CD4-positive, alpha-beta memory T cell (primary cell): ENCODE measurements at regions not wholly inside any gene's neighbourhood (a gene's known extent, or its start where the extent isn't known, plus 50 kb on each side); places are given as distances from the start of the nearest gene placed in this dataset.
"Not testable (repeated sequence)": the region's sequence is repeated elsewhere in the genome, so short reads cannot be mapped to it uniquely, and the experiment has no call there.

Experiments used
- CTCF ChIA-PET: fragments of 350-600 bp; sonication (Branson Sonifier 250); formaldehyde crosslinking; loops from one replicate; lab custom pipeline; 2021; ENCODE audit warnings: inconsistent platforms; ENCODE audit not compliant: partially characterized antibody; lab: Charles Lee
- POLR2A ChIA-PET: fragments of 350-600 bp; sonication (Branson Sonifier 250); formaldehyde crosslinking; loops from one replicate; lab custom pipeline; 2021; ENCODE audit not compliant: partially characterized antibody; lab: Charles Lee
- DNase-seq, 5 donors: peaks; one replicate each; pipeline versions ENCODE4 v3.0.0 to v3.0.0-alpha.2; 2020 to 2022; ENCODE audit warnings: mixed read lengths in 1 of 5
- H3K27ac ChIP-seq: one replicate; pipeline ENCODE4 v1.7.0; 2013; ENCODE audit warnings: low read depth, low read length
- H3K27me3 ChIP-seq: 2 replicates; pipeline ENCODE4 v1.7.0; 2013; ENCODE audit warnings: mild to moderate bottlenecking, low read length, moderate library complexity; ENCODE audit not compliant: insufficient read depth
- H3K36me3 ChIP-seq: 2 replicates; pipeline ENCODE4 v1.7.0; 2013; ENCODE audit warnings: mild to moderate bottlenecking, low read length, moderate library complexity; ENCODE audit not compliant: insufficient read depth
- H3K4me1 ChIP-seq: 2 replicates; pipeline ENCODE4 v1.7.0; 2013; ENCODE audit warnings: mild to moderate bottlenecking, low read length, moderate library complexity; ENCODE audit not compliant: insufficient read depth
- H3K4me3 ChIP-seq, 2 donors: one replicate each; pipeline ENCODE4 v1.7.0; 2013; ENCODE audit warnings: low read length in 2 of 2, mild to moderate bottlenecking in 1 of 2
- H3K9me3 ChIP-seq, 2 donors: one replicate each; pipeline ENCODE4 v1.7.0; 2013; ENCODE audit warnings: low read length in 2 of 2, control low read depth in 1 of 2; ENCODE audit not compliant: control insufficient read depth in 1 of 2
- H3K27ac Mint-ChIP-seq, 7 donors: one replicate each; pipeline ENCODE4 v1.8.0; 2020 to 2021; ENCODE audit warnings: mixed read lengths in 7 of 7, mild to moderate bottlenecking in 6 of 7, inconsistent platforms in 3 of 7, moderate library complexity in 3 of 7
- H3K27me3 Mint-ChIP-seq, 2 donors: one replicate each; pipeline ENCODE4 v1.8.0; 2020 to 2021; ENCODE audit warnings: mixed read lengths in 2 of 2
- H3K36me3 Mint-ChIP-seq, 2 donors: one replicate each; pipeline ENCODE4 v1.8.0; 2020 to 2021; ENCODE audit warnings: mixed read lengths in 2 of 2, inconsistent platforms in 1 of 2, mild to moderate bottlenecking in 1 of 2
- H3K4me1 Mint-ChIP-seq, 4 donors: one replicate each; pipeline ENCODE4 v1.8.0; 2020 to 2021; ENCODE audit warnings: mixed read lengths in 4 of 4, mild to moderate bottlenecking in 1 of 4
- H3K4me3 Mint-ChIP-seq, 8 donors: one replicate each; pipeline ENCODE4 v1.8.0; 2020 to 2021; ENCODE audit warnings: mixed read lengths in 8 of 8, mild to moderate bottlenecking in 7 of 8, moderate library complexity in 6 of 8, inconsistent platforms in 3 of 8
- H3K9me3 Mint-ChIP-seq, 8 donors: one replicate each; pipeline ENCODE4 v1.8.0; 2020 to 2021; ENCODE audit warnings: mixed read lengths in 8 of 8, mild to moderate bottlenecking in 5 of 8, inconsistent platforms in 3 of 8, moderate library complexity in 1 of 8
- intact Hi-C: fragments of 100-400 bp; cut with micrococcal nuclease; formaldehyde crosslinking; loops from one replicate; pipeline ENCODE4 v1.15.1; 2023

GRCh38 chr2:208609166-208609804, 202.7 kb downstream of the PTH2R start:
- no peaks in the 10 kb centered on the region for H3K4me1 Mint-ChIP-seq
- ChIA-PET POLR2A (no interaction called here), CTCF (no interaction called here)
- Histone ChIP-seq H3K4me1 (no peaks in the 10 kb centered on the region), H3K9me3 (no peaks in the 10 kb centered on the region), H3K27ac (no peak overlapping the region), H3K27me3 (no peaks in the 10 kb centered on the region), H3K36me3 (no peaks in the 10 kb centered on the region), H3K4me3 (no peak overlapping the region)
- H3K27ac Mint-ChIP-seq: no peak overlapping the region
- DNase-seq: no peak
- peaks cover 0 to 14% (median 8%) of the 10 kb centered on the region in 8 donors for H3K9me3 Mint-ChIP-seq
- intact Hi-C loops: no loop called here
- no peak overlapping the region for H3K4me3 Mint-ChIP-seq
- H3K27me3 Mint-ChIP-seq: no peaks in the 10 kb centered on the region
- no peaks in the 10 kb centered on the region for H3K36me3 Mint-ChIP-seq

- H3K27me3 Mint-ChIP-seq, H3K4me3 ChIP-seq, CTCF ChIA-PET, H3K9me3 ChIP-seq, H3K27ac ChIP-seq, POLR2A ChIA-PET, H3K4me1 ChIP-seq, H3K27ac Mint-ChIP-seq, intact Hi-C loops, H3K27me3 ChIP-seq, H3K4me3 Mint-ChIP-seq, H3K36me3 Mint-ChIP-seq, DNase-seq, H3K4me1 Mint-ChIP-seq, H3K36me3 ChIP-seq: not testable (repeated sequence)
- H3K9me3 Mint-ChIP-seq: peaks cover 5 to 17% (median 9%) of the 10 kb centered on the region in 8 donors
Measured at GRCh38 chr2:208615675-208616074, 209.1 kb downstream of the PTH2R start.

- Mint-ChIP-seq H3K4me3 (no peak overlapping the region), H3K36me3 (no peaks in the 10 kb centered on the region), H3K27me3 (no peaks in the 10 kb centered on the region), H3K4me1 (no peaks in the 10 kb centered on the region), H3K9me3 (peaks cover 0 to 12% (median 6%) of the 10 kb centered on the region in 8 donors), H3K27ac (no peak overlapping the region)
- H3K27me3 ChIP-seq: no peaks in the 10 kb centered on the region
- H3K4me1 ChIP-seq: no peaks in the 10 kb centered on the region
- H3K36me3 ChIP-seq: no peaks in the 10 kb centered on the region
- no peak for DNase-seq
- H3K9me3 ChIP-seq: no peaks in the 10 kb centered on the region
- POLR2A ChIA-PET: no interaction called here
- H3K27ac ChIP-seq: no peak overlapping the region
- CTCF ChIA-PET: no interaction called here
- no peak overlapping the region for H3K4me3 ChIP-seq
- intact Hi-C loops: no loop called here
Measured at GRCh38 chr2:208618220-208618619, 211.6 kb downstream of the PTH2R start.

DNA sequence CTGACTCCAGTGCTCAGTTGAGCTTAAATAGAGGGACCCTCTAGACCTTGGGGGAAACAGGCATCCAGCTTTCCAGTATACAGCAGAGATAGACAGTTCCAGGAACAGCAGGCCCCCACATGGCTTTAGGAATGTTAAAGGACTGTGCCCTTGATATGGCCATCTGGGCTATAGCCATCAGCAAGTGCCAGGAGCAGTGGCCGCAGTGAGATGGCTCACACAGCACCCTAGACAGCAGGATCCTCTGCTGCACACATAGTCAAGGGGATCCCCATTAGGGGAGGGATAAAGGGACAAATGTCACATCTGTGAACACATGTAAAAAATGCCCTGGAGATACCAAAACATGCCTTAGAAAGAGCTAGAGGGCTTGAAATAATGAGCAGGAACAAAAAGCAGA, 213.4 kb downstream of the PTH2R start:
- H3K27me3 Mint-ChIP-seq: no peaks in the 10 kb centered on the region
- CTCF ChIA-PET: no interaction called here
- Histone ChIP-seq H3K27me3 (no peaks in the 10 kb centered on the region), H3K9me3 (no peaks in the 10 kb centered on the region), H3K36me3 (no peaks in the 10 kb centered on the region), H3K4me3 (no peak overlapping the region), H3K4me1 (no peaks in the 10 kb centered on the region), H3K27ac (no peak overlapping the region)
- no peaks in the 10 kb centered on the region for H3K4me1 Mint-ChIP-seq
- POLR2A ChIA-PET: no interaction called here
- DNase-seq: no peak
- H3K4me3 Mint-ChIP-seq: no peak overlapping the region
- peaks cover 0 to 7% (median 2%) of the 10 kb centered on the region in 8 donors for H3K9me3 Mint-ChIP-seq
- H3K36me3 Mint-ChIP-seq: no peaks in the 10 kb centered on the region
- intact Hi-C loops: no loop called here
- H3K27ac Mint-ChIP-seq: no peak overlapping the region

DNA sequence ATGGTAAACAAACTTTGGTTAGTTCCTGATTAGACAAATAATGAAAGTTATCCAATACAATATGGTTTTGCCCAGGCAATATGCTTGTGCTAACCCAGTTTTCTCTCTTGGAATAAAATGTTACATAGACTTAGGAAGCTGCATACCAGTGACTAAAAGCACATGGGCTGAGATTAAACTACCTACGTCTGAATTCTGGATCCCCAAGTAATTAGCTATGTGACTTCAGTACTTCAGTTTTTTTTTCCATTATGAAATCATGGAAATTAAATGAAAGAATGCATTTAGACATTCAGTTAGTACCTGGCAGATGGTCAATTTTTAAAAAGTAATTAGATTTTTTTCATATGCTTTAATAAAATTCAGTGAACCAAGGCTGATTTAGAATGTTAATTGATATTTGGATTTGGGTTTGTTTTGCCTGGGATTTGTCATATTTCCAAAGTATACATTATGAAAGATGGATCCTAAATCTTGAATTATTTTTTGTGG, 213.9 kb downstream of the PTH2R start:
- Histone ChIP-seq H3K4me3 (no peak overlapping the region), H3K36me3 (no peaks in the 10 kb centered on the region), H3K4me1 (no peaks in the 10 kb centered on the region), H3K27me3 (no peaks in the 10 kb centered on the region), H3K27ac (no peak overlapping the region), H3K9me3 (no peaks in the 10 kb centered on the region)
- CTCF ChIA-PET: no interaction called here
- Mint-ChIP-seq H3K4me3 (no peak overlapping the region), H3K9me3 (peaks cover 0 to 4% (median 1%) of the 10 kb centered on the region in 8 donors), H3K4me1 (no peaks in the 10 kb centered on the region), H3K27me3 (no peaks in the 10 kb centered on the region), H3K27ac (no peak overlapping the region), H3K36me3 (no peaks in the 10 kb centered on the region)
- DNase-seq: no peak
- POLR2A ChIA-PET: no interaction called here
- intact Hi-C loops: no loop called here

- Histone ChIP-seq H3K36me3 (no peaks in the 10 kb centered on the region), H3K27ac (no peak overlapping the region), H3K4me1 (no peaks in the 10 kb centered on the region), H3K27me3 (no peaks in the 10 kb centered on the region), H3K9me3 (no peaks in the 10 kb centered on the region), H3K4me3 (no peak overlapping the region)
- CTCF ChIA-PET: no interaction called here
- no peak overlapping the region for H3K27ac Mint-ChIP-seq
- intact Hi-C loops: no loop called here
- H3K9me3 Mint-ChIP-seq: peaks cover 0 to 3% (median 0%) of the 10 kb centered on the region in 8 donors
- H3K36me3 Mint-ChIP-seq: no peaks in the 10 kb centered on the region
- POLR2A ChIA-PET: no interaction called here
- no peaks in the 10 kb centered on the region for H3K27me3 Mint-ChIP-seq
- no peak for DNase-seq
- H3K4me1 Mint-ChIP-seq: no peaks in the 10 kb centered on the region
- H3K4me3 Mint-ChIP-seq: no peak overlapping the region
Measured at GRCh38 chr2:208627110-208627884, 220.7 kb downstream of the PTH2R start.

- ChIA-PET POLR2A (no interaction called here), CTCF (no interaction called here)
- no peaks in the 10 kb centered on the region for H3K27me3 ChIP-seq
- Mint-ChIP-seq H3K27ac (no peak overlapping the region), H3K27me3 (no peaks in the 10 kb centered on the region), H3K36me3 (no peaks in the 10 kb centered on the region), H3K4me1 (no peaks in the 10 kb centered on the region), H3K9me3 (peaks cover 0 to 3% (median 0%) of the 10 kb centered on the region in 8 donors), H3K4me3 (no peak overlapping the region)
- DNase-seq: no peak
- no peak overlapping the region for H3K27ac ChIP-seq
- no peaks in the 10 kb centered on the region for H3K36me3 ChIP-seq
- no peaks in the 10 kb centered on the region for H3K9me3 ChIP-seq
- intact Hi-C loops: no loop called here
- no peaks in the 10 kb centered on the region for H3K4me1 ChIP-seq
- no peak overlapping the region for H3K4me3 ChIP-seq
Measured at GRCh38 chr2:208627916-208628315, 221.3 kb downstream of the PTH2R start.
